ENCODE measurements at regions not wholly inside any gene's neighbourhood (a gene's known extent, or its start where the extent isn't known, plus 50 kb on each side); places are given as distances from the start of the nearest gene placed in this dataset.

DNA sequence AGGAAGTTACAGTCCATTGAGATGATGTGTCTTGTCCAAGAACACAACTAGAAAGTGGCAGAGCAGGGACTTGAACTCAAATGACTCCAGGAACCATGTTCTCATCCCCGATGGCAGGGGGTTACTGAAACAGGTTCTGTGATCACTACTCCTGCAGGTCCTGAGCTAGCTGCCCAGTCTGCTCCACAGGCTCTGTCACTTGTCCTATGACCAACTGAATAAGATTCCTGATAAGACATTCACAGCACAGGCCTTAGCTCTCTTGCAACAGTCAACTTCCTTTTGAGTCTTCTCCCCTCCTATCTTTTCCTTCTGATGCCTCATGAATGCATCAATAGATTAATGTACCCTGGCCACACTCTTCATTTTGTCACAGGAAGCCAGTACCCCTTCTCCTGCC lies 109.2 kb downstream of the SH3TC2 start:
- CTCF ChIA-PET (ENCODE audit: low intra/inter-chr PET ratio) = interaction anchor here (1.1 kb wide), 1 partner anchor 212 kb away, joined by 3 read pairs; no protein-coding TSS in a partner anchor

More for the DNA sequence above, 109.2 kb downstream of the SH3TC2 start:
- BruUV-seq (replicated peaks) = no TSS peak
- no peak overlapping the region for H3K4me3 ChIP-seq
- ATAC-seq (no peak), FAIRE-seq (no peak), DNase-seq (ENCODE audit: extremely low read depth in 1 of 4, low spot score in 3 of 4) (no peak)
- H3K36me3 ChIP-seq (ENCODE audit: control insufficient read depth, insufficient read depth, low read length) = no peaks in the 10 kb centered on the region
- H3K4me1 ChIP-seq (replicated peaks in 1 of 2; ENCODE audit: control insufficient read depth in 2 of 2, insufficient read depth in 2 of 2, low read length in 2 of 2) = no peaks in the 10 kb centered on the region
- no peak overlapping the region for H3K4me2 ChIP-seq (ENCODE audit: insufficient read depth, low read length)
- H3K9me3 ChIP-seq (replicated peaks; ENCODE audit: control insufficient read depth, insufficient read depth, low read depth, low read length) = no peaks in the 10 kb centered on the region
- H3K79me2 ChIP-seq (ENCODE audit: control insufficient read depth, insufficient read depth, low read length) = no peaks in the 10 kb centered on the region
- in situ Hi-C loops (cut with MboI) (no loop called here), intact Hi-C loops (cut with micrococcal nuclease) (loop anchor here (1.0 to 10.0 kb wide), 2 partner anchors 41 to 311 kb away; no protein-coding TSS in a partner anchor)
- POLR2A ChIA-PET = no interaction called here
- H2AFZ ChIP-seq (ENCODE audit: low read depth, low read length) = no peak overlapping the region
- no peaks in the 10 kb centered on the region for H3K9me1 ChIP-seq (ENCODE audit: control insufficient read depth, insufficient read depth, low read length)
- no peaks in the 10 kb centered on the region; a peak in 1 of 5 replicates for H3K27me3 ChIP-seq (ENCODE audit: control insufficient read depth in 2 of 2, insufficient read depth in 2 of 2, low read length in 2 of 2)
- 0% methylated on average over 1 of the region's 1 CpG for WGBS (ENCODE audit: insufficient coverage, low coverage, missing lambda C conversion rate)
- H3K27ac ChIP-seq (ENCODE audit: extremely low read depth, low read depth, low read length) = no peak overlapping the region
- TF ChIP-seq SMARCB1 (IDR thresholded peaks at IDR 0.05; ENCODE audit: insufficient read length, low read depth) = no peak
- TF ChIP-seq, protein P1, sequence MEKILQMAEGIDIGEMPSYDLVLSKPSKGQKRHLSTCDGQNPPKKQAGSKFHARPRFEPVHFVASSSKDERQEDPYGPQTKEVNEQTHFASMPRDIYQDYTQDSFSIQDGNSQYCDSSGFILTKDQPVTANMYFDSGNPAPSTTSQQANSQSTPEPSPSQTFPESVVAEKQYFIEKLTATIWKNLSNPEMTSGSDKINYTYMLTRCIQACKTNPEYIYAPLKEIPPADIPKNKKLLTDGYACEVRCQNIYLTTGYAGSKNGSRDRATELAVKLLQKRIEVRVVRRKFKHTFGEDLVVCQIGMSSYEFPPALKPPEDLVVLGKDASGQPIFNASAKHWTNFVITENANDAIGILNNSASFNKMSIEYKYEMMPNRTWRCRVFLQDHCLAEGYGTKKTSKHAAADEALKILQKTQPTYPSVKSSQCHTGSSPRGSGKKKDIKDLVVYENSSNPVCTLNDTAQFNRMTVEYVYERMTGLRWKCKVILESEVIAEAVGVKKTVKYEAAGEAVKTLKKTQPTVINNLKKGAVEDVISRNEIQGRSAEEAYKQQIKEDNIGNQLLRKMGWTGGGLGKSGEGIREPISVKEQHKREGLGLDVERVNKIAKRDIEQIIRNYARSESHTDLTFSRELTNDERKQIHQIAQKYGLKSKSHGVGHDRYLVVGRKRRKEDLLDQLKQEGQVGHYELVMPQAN (IDR thresholded peaks at IDR 0.05; ENCODE audit: borderline replicate concordance) = no peak
- TF ChIP-seq XRCC4 (IDR thresholded peaks at IDR 0.05; ENCODE audit: extremely low read depth, insufficient read depth, insufficient read length) = no peak
- H4K20me1 ChIP-seq (replicated peaks; ENCODE audit: control insufficient read depth, insufficient read depth, low read length) = no peaks in the 10 kb centered on the region; the same call in 1 of the 2 replicates
- no peak overlapping the region for H3K9ac ChIP-seq (ENCODE audit: insufficient read depth in 1 of 2, low read depth in 2 of 2, low read length in 2 of 2)
